ELR (cell line): ENCODE measurements at regions not wholly inside any gene's neighbourhood (a gene's known extent, or its start where the extent isn't known, plus 50 kb on each side); places are given as distances from the start of the nearest gene placed in this dataset.

Source experiments
- DNase-seq: peaks from one replicate; pipeline ENCODE4 v3.0.0-alpha.2; 2015; ENCODE audit warnings: low read depth

- DNase-seq = no peak
Observed at GRCh38 chr2:118322406-118322805, 234.1 kb downstream of the INSIG2 start.

- DNase-seq = no peak
Observed at GRCh38 chr2:118321432-118322105, 233.3 kb downstream of the INSIG2 start.

GRCh38 chr2:118320658-118321057 is 232.4 kb downstream of the INSIG2 start:
- no peak for DNase-seq

GRCh38 chr2:118320196-118320595 is 231.9 kb downstream of the INSIG2 start:
- DNase-seq = no peak

GRCh38 chr2:118319271-118319684 is 231.0 kb downstream of the INSIG2 start:
- no peak for DNase-seq

- DNase-seq = no peak
Observed at GRCh38 chr2:118315606-118316005, 227.3 kb downstream of the INSIG2 start.

- DNase-seq = no peak
Observed at GRCh38 chr2:118312969-118313756, 224.9 kb downstream of the INSIG2 start.

GRCh38 chr2:118310681-118311429 is 222.6 kb downstream of the INSIG2 start:
- no peak for DNase-seq

- DNase-seq = no peak
Observed at GRCh38 chr2:118309946-118310680, 221.8 kb downstream of the INSIG2 start.

GRCh38 chr2:118309257-118309945 is 221.1 kb downstream of the INSIG2 start:
- DNase-seq = no peak

GRCh38 chr2:118307864-118308263 is 219.6 kb downstream of the INSIG2 start:
- DNase-seq = no peak

GRCh38 chr2:118301248-118301647 is 213.0 kb downstream of the INSIG2 start:
- no peak for DNase-seq

- no peak for DNase-seq
Observed at GRCh38 chr2:118300832-118301231, 212.6 kb downstream of the INSIG2 start.

GRCh38 chr2:118296663-118297062 is 208.4 kb downstream of the INSIG2 start:
- DNase-seq = no peak

- DNase-seq = no peak
Observed at GRCh38 chr2:118295592-118296390, 207.5 kb downstream of the INSIG2 start.

- no peak for DNase-seq
Observed at GRCh38 chr2:118294063-118294462, 205.8 kb downstream of the INSIG2 start.

GRCh38 chr2:118292991-118293390 is 204.7 kb downstream of the INSIG2 start:
- DNase-seq = no peak

GRCh38 chr2:118291251-118291880 is 203.1 kb downstream of the INSIG2 start:
- no peak for DNase-seq

GRCh38 chr2:118290411-118291250 is 202.4 kb downstream of the INSIG2 start:
- no peak for DNase-seq
